AG04450 (cell line): ENCODE measurements at regions not wholly inside any gene's neighbourhood (a gene's known extent, or its start where the extent isn't known, plus 50 kb on each side); places are given as distances from the start of the nearest gene placed in this dataset.

Experiments
- CTCF ChIA-PET: fragments of 300-600, 350-600 bp; formaldehyde crosslinking; extraction: SDS; loops from one replicate; lab custom pipeline; 2022; ENCODE audit warnings: antibody characterized with exemption, inconsistent platforms; lab: Charles Lee
- POLR2A ChIA-PET: fragments of 350-600 bp; formaldehyde crosslinking; extraction: SDS; loops from one replicate; lab custom pipeline; 2021; ENCODE audit warnings: antibody characterized with exemption, inconsistent platforms; lab: Yijun Ruan, JAX
- DNase-seq: peaks from one replicate; pipeline ENCODE4 v3.0.0-alpha.2; 2011; ENCODE audit warnings: low read depth, low spot score
- H3K27ac ChIP-seq: one replicate; pipeline ENCODE4 v1.5.1; 2012; ENCODE audit warnings: low read depth, low read length, control low read depth
- H3K27me3 ChIP-seq: one replicate; pipeline ENCODE4 v1.6.0; 2012; ENCODE audit warnings: low read length; ENCODE audit not compliant: control insufficient read depth, insufficient read depth
- H3K4me3 ChIP-seq: 2 replicates; pipeline ENCODE4 v1.5.1; 2011; ENCODE audit warnings: mild to moderate bottlenecking, low read depth, low read length, control low read depth
- H3K9me3 ChIP-seq: 2 replicates; pipeline ENCODE4 v1.5.1; 2012; ENCODE audit warnings: low read length; ENCODE audit not compliant: control insufficient read depth, insufficient read depth
- TF ChIP-seq, protein P1 (sequence below): IDR thresholded peaks from 2 replicates; pipeline ENCODE4 v1.5.1; 2011; ENCODE audit warnings: low read depth, low read length, control low read depth, inconsistent platforms

DNA sequence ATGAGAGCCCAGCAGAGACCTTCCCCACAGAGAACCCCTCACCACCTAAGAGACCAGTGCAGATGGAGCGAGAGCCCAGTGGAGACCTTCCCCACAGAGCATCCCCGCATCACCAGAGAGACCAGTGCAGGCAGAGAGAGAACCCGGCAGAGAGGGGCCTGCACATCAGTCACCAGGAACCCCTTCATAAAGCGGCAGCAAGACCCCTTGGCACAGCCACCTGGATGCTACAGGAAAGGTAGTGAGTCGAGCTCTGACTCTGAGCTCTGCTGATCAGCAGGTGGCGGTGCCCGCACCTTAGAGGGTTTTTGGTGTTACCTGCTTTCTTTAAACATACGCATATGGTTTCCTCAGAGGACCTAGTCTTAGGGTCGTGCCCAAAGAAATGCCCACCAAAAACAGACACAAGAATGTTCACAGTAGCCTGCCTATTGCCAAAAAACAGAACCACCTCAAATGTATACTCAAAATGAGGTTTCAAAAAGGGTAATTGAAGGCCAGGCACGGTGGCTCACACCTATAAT, 678.7 kb downstream of the BRD1 start:
- Histone ChIP-seq H3K27ac (no peak overlapping the region), H3K4me3 (no peak overlapping the region), H3K27me3 (no peaks in the 10 kb centered on the region), H3K9me3 (peaks cover 79% of the 10 kb centered on the region)
- DNase-seq: no peak
- ChIA-PET POLR2A (no interaction called here), CTCF (no interaction called here)
- TF ChIP-seq, protein P1, sequence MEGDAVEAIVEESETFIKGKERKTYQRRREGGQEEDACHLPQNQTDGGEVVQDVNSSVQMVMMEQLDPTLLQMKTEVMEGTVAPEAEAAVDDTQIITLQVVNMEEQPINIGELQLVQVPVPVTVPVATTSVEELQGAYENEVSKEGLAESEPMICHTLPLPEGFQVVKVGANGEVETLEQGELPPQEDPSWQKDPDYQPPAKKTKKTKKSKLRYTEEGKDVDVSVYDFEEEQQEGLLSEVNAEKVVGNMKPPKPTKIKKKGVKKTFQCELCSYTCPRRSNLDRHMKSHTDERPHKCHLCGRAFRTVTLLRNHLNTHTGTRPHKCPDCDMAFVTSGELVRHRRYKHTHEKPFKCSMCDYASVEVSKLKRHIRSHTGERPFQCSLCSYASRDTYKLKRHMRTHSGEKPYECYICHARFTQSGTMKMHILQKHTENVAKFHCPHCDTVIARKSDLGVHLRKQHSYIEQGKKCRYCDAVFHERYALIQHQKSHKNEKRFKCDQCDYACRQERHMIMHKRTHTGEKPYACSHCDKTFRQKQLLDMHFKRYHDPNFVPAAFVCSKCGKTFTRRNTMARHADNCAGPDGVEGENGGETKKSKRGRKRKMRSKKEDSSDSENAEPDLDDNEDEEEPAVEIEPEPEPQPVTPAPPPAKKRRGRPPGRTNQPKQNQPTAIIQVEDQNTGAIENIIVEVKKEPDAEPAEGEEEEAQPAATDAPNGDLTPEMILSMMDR: no peak

DNA sequence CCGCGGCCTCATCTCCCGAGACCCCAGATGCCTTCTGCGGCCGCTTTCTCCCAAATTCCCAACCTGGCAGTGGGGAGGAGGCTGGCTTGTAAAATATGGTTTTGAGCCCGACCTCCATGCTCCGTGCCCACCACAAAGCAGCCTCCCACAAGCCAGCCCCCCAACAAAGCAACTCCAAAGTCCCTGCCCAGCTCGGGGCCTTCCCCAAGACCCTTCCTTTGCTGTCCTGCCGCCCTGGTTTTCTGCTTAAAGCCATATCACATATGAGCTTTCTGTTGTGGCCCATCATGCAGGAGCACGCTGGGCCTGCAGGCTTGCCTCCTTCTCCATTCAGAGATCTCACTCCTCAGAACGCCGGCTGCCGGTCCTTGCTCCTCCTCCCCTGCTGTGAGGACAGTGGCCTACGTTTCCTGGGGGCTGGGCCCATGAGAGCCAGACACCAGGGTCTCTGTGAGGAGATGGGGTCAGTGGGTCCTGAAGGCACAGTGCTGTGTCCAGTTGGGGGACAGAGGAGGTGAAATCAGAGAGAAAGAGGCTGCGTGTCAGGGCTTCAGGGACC, 680.0 kb downstream of the BRD1 start:
- POLR2A ChIA-PET: no interaction called here
- TF ChIP-seq, protein P1: no peak
- H3K27me3 ChIP-seq: no peaks in the 10 kb centered on the region
- DNase-seq: no peak
- no peak overlapping the region for H3K4me3 ChIP-seq
- CTCF ChIA-PET: no interaction called here
- no peak overlapping the region for H3K27ac ChIP-seq
- peaks cover 72% of the 10 kb centered on the region for H3K9me3 ChIP-seq

DNA sequence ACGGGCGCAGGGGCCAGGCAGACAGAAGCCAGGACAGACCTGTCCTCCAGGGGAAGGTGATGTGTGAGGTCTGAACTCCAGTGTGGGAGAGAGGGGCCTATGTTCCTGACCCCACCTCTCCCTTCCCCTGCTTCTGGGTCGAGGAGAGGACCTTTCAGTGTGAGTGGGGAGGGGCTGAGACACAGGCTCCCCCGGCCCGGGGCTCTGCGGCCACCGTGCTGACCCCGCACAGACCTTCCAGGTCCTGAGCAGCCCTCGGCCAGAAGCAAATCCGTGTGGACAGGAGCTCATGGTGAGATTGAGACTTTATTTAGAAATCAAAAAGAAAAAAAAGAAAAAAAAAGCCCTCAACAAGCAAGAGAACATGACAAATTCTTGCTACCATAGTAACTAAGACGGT, 680.5 kb downstream of the BRD1 start:
- Histone ChIP-seq H3K27me3 (no peaks in the 10 kb centered on the region), H3K4me3 (no peak overlapping the region), H3K27ac (no peak overlapping the region), H3K9me3 (peaks cover 70% of the 10 kb centered on the region)
- TF ChIP-seq, protein P1: no peak
- no peak for DNase-seq
- ChIA-PET POLR2A (no interaction called here), CTCF (no interaction called here)

DNA sequence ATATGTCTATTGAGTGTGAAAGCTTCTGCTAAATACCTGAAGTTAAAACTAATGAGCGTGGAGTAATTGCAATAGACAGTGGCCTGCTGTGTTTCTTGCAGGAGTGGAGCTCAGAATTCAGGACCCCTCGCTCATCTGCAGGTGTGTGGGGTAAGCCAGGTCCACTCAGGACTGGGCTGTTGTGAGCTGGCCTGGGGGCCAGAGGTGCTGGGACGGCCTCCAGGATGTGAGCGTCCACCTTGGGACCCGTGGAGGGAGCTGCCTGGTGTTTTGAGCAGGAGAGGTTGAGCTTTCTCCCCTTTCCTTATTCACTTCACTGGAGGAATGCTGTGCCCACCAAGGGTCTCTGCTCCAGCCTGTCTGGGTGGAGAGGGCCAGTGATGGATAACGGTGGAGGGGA, 681.2 kb downstream of the BRD1 start:
- peaks cover 68% of the 10 kb centered on the region for H3K9me3 ChIP-seq
- TF ChIP-seq, protein P1: no peak
- DNase-seq: no peak
- CTCF ChIA-PET: no interaction called here
- no peak overlapping the region for H3K27ac ChIP-seq
- H3K27me3 ChIP-seq: no peaks in the 10 kb centered on the region
- POLR2A ChIA-PET: no interaction called here
- H3K4me3 ChIP-seq: no peak overlapping the region

DNA sequence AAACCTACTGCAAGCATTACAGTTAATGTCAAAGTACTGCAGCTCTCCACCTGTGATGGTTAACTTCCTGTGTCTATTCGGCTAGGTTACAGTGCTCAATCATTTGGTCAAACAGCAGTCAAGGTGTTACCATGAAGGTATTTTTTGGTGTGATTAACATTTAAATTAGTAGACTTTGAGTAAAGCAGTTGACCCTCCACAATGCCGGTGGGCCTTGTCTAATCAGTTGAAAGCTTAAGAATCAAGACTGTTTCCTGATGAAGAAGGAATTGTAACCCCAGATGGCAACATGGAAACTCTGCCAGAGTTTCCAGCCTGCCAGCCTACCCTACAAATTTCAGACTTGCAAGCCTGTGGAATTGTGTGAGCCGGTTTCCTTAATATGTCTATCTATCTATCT, 683.9 kb downstream of the BRD1 start:
- ChIA-PET CTCF (no interaction called here), POLR2A (no interaction called here)
- Histone ChIP-seq H3K9me3 (peaks cover 69% of the 10 kb centered on the region), H3K27me3 (no peaks in the 10 kb centered on the region), H3K4me3 (no peak overlapping the region), H3K27ac (no peak overlapping the region)
- TF ChIP-seq, protein P1: no peak
- DNase-seq: no peak
